Activated T-helper 2 cell treated with anti-CD3 and anti-CD28 coated beads, Interferon-gamma antibody, Interleukin-2, Interleukin-4, amounts not matched to agents 10 μg/mL and 5 μg/mL and 100 μg/mL, durations not matched to agents 14 hours and 24 hours and 36 hours (primary cell): ENCODE measurements at regions not wholly inside any gene's neighbourhood (a gene's known extent, or its start where the extent isn't known, plus 50 kb on each side); places are given as distances from the start of the nearest gene placed in this dataset.

Source experiments
- DNase-seq: peaks from one replicate; pipeline ENCODE4 v3.0.0; 2021; ENCODE audit warnings: low spot score
- H3K27ac Mint-ChIP-seq: one replicate; pipeline ENCODE4 v1.8.0; 2021; ENCODE audit warnings: mixed read lengths
- H3K27me3 Mint-ChIP-seq: one replicate; pipeline ENCODE4 v1.8.0; 2021; ENCODE audit warnings: low read depth, mixed read lengths
- H3K36me3 Mint-ChIP-seq: one replicate; pipeline ENCODE4 v1.8.0; 2021; ENCODE audit warnings: low read depth, mixed read lengths
- H3K4me1 Mint-ChIP-seq: one replicate; pipeline ENCODE4 v1.8.0; 2021; ENCODE audit warnings: low read depth, mixed read lengths
- H3K4me3 Mint-ChIP-seq: one replicate; pipeline ENCODE4 v1.8.0; 2021; ENCODE audit warnings: low read depth, mild to moderate bottlenecking, moderate library complexity, mixed read lengths
- H3K9me3 Mint-ChIP-seq: one replicate; pipeline ENCODE4 v1.8.0; 2021; ENCODE audit warnings: mixed read lengths
- intact Hi-C: fragments of 100-400 bp; cut with micrococcal nuclease; formaldehyde crosslinking; loops from one replicate; pipeline ENCODE4 v1.15.1; 2023

DNA sequence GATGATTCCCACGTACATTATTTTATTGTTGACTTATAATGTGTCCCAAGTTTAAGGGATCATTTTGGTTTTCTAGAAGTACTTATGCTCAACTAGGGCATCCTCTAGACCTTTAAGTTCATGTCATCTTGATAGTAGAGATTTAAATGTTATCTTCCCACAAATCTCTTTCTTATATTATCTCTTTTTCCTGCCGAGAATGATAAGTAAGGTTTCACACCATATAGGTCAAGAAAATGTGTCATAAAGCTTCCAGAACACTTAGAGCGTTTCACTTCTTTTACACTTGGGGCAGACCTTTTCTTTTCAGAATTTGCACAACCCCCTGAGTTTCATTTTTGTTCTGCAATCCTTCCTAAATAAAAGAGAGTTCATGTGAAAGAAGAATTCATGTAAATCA lies 142.0 kb upstream of the CBLB start:
- no peaks in the 10 kb centered on the region for H3K27me3 Mint-ChIP-seq
- H3K4me1 Mint-ChIP-seq: peaks cover 48% of the 10 kb centered on the region
- intact Hi-C loops: loop anchor here (1.0 to 10.0 kb wide), 19 partner anchors 38 to 644 kb away; partner anchors contain the start of genes ALCAM and CBLB
- no peak for DNase-seq
- H3K9me3 Mint-ChIP-seq: peaks cover 48% of the 10 kb centered on the region
- H3K27ac Mint-ChIP-seq: peak overlapping the region; percentile 79
- H3K36me3 Mint-ChIP-seq: peaks cover 54% of the 10 kb centered on the region
- H3K4me3 Mint-ChIP-seq: no peak overlapping the region

DNA sequence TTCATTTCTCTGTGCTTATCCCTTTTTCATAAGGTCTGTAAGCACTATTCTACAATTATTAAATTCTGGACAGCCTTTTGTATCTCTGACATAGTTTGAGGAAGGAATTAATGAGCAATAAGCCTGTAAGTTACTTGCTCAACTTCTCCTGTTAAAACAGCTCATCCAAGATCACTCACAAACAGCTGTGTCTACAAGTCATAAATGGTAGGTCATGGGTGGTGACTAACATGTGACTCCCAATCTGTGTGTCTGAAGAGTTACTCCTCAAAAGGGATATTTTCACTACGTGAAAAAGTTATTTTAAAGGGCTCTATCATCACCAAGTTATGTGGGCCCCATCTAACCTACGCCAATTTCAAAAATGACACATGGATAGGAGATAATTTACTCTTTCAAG lies 145.2 kb upstream of the CBLB start:
- Mint-ChIP-seq H3K4me3 (no peak overlapping the region), H3K36me3 (peaks cover 45% of the 10 kb centered on the region), H3K4me1 (peaks cover 45% of the 10 kb centered on the region), H3K27me3 (no peaks in the 10 kb centered on the region), H3K27ac (peak overlapping the region; percentile 5), H3K9me3 (peaks cover 35% of the 10 kb centered on the region)
- DNase-seq: no peak
- intact Hi-C loops: loop anchor here (5.0 to 10.0 kb wide), 5 partner anchors 201 to 458 kb away; no protein-coding TSS in a partner anchor

DNA sequence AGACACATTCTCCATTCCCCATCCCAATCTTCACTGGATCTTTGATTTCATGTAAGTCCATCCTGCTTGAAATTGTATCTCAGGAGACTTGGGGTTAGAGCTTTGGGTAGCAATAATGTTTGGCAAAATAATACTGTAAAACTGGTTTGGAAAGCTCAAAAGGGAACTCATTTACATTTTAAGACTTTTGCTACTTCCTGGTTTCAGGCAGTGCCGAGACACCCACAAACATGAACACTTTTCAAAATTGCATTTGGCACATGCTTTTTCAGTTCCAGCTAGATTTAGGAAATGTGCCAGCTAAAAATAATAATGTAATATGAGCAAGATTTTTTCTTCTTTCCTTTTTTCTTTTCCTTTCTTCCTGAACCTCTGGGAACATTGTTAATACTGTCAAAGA lies 145.7 kb upstream of the CBLB start:
- Mint-ChIP-seq H3K36me3 (peaks cover 40% of the 10 kb centered on the region), H3K4me3 (no peak overlapping the region), H3K9me3 (peaks cover 34% of the 10 kb centered on the region), H3K27me3 (no peaks in the 10 kb centered on the region), H3K27ac (peak overlapping the region; percentile 5), H3K4me1 (peaks cover 43% of the 10 kb centered on the region)
- intact Hi-C loops: loop anchor here (5.0 to 10.0 kb wide), 5 partner anchors 200 to 458 kb away; no protein-coding TSS in a partner anchor
- DNase-seq: no peak

DNA sequence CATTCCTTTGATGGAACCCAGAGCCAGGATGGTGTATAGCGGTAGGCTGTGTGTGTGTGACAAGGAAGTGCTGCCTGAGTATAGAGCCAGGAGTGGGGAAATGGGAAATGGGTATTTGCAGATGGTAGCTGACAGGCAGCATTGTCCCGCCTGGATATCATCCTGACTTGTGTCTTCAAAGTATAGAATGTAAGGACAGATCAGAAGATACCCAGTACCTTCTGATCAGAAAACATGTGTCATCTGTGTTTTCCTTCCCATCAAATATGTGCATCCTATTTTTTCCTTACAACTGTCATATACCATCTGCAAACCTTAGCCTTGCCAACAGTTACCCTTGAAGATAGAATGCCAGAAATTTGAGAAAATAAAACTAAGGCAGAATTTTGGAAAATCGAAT lies 146.2 kb upstream of the CBLB start:
- intact Hi-C loops: loop anchor here (5.0 to 10.0 kb wide), 5 partner anchors 200 to 457 kb away; no protein-coding TSS in a partner anchor
- no peak overlapping the region for H3K27ac Mint-ChIP-seq

DNA sequence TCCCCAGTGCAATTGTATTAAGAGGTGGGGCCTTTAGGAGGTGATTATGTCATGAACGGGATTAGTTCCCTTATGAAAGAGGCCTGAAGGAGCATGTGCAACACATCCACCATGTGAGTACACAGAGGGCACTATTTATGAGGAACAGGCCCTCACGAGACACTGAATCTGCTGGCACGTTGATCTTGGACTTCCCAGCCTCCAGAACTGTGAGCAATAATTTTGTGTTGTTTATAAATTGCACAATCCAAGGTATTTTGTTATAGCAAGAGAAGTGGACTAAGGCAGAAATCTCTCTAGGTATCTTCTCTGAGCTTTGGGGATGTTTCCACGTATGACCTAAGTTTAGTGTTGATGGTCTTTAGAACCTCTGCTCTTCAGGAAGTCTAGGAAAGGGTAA lies 149.3 kb upstream of the CBLB start:
- Mint-ChIP-seq H3K27ac (no peak overlapping the region), H3K4me3 (no peak overlapping the region), H3K9me3 (peaks cover 14% of the 10 kb centered on the region), H3K27me3 (no peaks in the 10 kb centered on the region), H3K4me1 (peaks cover 16% of the 10 kb centered on the region), H3K36me3 (peaks cover 21% of the 10 kb centered on the region)
- intact Hi-C loops: loop anchor here (10.0 kb wide), 1 partner anchor 197 kb away; no protein-coding TSS in a partner anchor
- DNase-seq: no peak

More for the DNA sequence above, 146.2 kb upstream of the CBLB start:
- no peak for DNase-seq
- Mint-ChIP-seq H3K36me3 (peaks cover 35% of the 10 kb centered on the region), H3K9me3 (peaks cover 30% of the 10 kb centered on the region), H3K4me1 (peaks cover 38% of the 10 kb centered on the region), H3K4me3 (no peak overlapping the region), H3K27me3 (no peaks in the 10 kb centered on the region)

DNA sequence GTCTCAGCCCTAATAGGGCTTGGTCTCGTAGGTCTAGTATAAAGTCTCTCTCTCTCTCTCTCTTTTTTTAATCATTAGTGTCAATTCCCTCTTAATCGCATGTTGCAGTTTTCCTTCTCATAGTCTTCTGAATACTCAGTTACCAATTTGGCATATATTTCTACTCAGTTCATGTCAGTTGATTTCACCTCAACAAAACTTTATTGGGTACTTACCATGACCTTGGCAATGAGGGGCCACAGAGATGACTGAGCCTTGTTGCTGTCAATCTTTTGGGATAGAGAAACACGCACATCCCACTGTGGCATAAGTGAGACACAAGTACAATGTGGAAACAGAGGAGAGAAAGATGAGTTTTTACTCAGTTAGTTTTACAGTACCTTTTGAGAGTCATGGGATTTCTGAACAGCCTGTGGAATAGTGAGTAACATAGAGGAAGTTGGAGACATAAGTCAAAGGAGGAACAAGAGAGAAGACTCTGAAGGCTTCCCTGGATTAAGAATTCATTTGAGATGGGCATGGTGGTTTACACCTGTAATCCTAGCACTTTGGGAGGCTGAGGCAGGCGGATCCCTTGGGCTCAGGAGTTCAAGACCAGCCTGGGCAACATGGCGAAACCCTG lies 150.2 kb upstream of the CBLB start:
- DNase-seq: no peak
- H3K9me3 Mint-ChIP-seq: peaks cover 14% of the 10 kb centered on the region
- no peaks in the 10 kb centered on the region for H3K27me3 Mint-ChIP-seq
- peaks cover 9% of the 10 kb centered on the region for H3K4me1 Mint-ChIP-seq
- no peak overlapping the region for H3K4me3 Mint-ChIP-seq
- intact Hi-C loops: loop anchor here (10.0 kb wide), 1 partner anchor 196 kb away; no protein-coding TSS in a partner anchor
- peaks cover 14% of the 10 kb centered on the region for H3K36me3 Mint-ChIP-seq
- H3K27ac Mint-ChIP-seq: no peak overlapping the region

DNA sequence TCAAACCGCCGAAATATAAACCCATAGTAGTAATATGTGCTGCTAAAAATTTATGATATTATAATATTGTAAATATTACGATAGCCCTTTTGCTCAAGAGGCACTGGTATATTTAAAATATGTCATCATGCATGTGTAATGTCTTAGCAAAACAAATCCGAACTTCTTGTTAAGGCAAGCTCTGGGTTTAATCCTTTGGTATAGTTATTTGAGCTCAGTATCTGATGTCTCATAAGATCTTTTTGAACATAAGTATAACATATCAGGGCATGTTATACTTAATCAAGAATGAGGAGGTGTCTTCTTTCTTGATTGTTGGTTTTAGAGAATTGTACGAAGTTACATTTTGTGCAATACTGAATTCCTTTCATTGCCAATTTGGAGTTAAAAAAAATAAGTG lies 154.1 kb upstream of the CBLB start:
- Mint-ChIP-seq H3K9me3 (peaks cover 11% of the 10 kb centered on the region), H3K36me3 (peaks cover 5% of the 10 kb centered on the region), H3K27me3 (no peaks in the 10 kb centered on the region), H3K4me1 (peaks cover 4% of the 10 kb centered on the region), H3K27ac (no peak overlapping the region), H3K4me3 (no peak overlapping the region)
- intact Hi-C loops: no loop called here
- DNase-seq: no peak

DNA sequence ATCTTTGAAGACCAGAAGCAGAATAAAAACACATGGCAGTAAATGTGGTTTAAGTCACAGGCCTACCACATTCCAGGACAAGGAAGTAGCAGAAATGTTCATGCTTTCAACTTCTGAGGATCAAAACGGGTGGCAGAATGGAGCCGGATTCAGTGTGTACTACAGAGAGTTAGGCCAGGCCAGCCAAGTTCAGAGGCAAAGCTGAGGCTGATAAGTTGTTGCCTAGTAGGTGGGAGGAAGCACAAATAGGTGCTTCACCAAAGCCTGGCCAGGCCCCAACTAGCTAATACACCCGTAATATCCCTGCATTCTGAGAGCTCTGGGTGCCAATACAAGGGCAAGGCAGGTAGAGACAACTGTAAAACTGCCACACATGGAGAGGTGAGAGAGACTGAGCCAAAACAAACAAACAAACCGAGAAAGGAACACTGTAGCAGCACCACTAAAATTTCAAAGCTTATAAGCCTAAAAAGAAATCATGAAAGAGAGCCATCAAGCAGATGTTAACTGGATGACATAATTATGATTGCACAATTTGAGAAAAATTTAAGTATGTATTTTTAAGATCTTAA lies 156.4 kb upstream of the CBLB start:
- peaks cover 4% of the 10 kb centered on the region for H3K4me1 Mint-ChIP-seq
- H3K4me3 Mint-ChIP-seq: no peak overlapping the region
- no peaks in the 10 kb centered on the region for H3K27me3 Mint-ChIP-seq
- H3K27ac Mint-ChIP-seq: no peak overlapping the region
- H3K9me3 Mint-ChIP-seq: peaks cover 7% of the 10 kb centered on the region
- H3K36me3 Mint-ChIP-seq: peaks cover 5% of the 10 kb centered on the region
- intact Hi-C loops: no loop called here
- DNase-seq: no peak

DNA sequence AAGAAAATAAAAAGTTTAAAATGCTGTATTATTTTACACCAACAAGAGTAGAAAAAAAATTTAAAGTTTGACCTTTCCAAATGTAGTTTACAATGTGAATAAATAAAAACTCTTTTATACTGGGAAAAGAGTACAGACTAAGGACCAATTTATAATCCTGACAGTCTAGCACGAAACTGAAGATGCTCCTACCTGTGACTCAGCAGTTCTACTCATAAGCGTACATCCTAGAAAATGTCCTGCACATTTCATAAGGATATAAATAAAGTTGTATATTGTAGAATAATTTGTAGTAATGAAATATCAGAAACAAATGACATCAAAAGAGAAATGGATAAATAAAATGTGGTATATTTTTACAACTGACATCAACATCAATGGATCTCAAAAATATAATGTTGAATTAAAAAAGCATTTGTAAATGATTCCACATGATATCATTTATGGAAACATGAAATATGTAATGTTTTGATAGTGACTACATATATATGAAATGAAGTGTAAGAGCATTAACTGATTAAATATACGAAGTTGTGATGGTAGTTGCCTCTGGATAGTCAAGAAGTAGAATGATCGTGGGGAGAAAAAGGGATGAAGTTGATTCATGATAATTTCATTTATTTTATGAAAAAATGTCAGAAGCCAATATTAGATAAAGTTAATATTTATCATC lies 161.3 kb upstream of the CBLB start:
- peaks cover 7% of the 10 kb centered on the region for H3K9me3 Mint-ChIP-seq
- H3K4me3 Mint-ChIP-seq: no peak overlapping the region
- intact Hi-C loops: no loop called here
- H3K27me3 Mint-ChIP-seq: no peaks in the 10 kb centered on the region
- DNase-seq: no peak
- H3K4me1 Mint-ChIP-seq: peaks cover under 1% of the 10 kb centered on the region
- H3K36me3 Mint-ChIP-seq: peaks cover 5% of the 10 kb centered on the region
- H3K27ac Mint-ChIP-seq: no peak overlapping the region

DNA sequence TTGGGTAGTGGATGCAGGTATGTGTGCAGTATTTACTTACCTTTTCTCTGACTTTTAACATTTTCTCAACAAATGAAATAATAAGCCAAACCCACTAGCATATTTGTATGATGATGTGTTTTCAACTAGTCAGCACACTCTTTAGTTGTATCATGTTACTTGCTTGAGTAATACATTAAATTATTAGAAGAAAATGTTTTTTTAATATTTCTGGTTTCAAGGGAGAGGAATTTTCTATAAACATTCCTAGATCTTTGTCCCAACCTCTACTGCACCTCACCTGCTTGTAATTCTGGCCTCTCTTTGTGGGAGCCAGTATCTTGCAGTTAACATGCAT lies 161.8 kb upstream of the CBLB start:
- Mint-ChIP-seq H3K36me3 (peaks cover 5% of the 10 kb centered on the region), H3K27ac (no peak overlapping the region), H3K4me3 (no peak overlapping the region), H3K4me1 (no peaks in the 10 kb centered on the region), H3K27me3 (no peaks in the 10 kb centered on the region), H3K9me3 (peaks cover 7% of the 10 kb centered on the region)
- DNase-seq: no peak
- intact Hi-C loops: no loop called here

DNA sequence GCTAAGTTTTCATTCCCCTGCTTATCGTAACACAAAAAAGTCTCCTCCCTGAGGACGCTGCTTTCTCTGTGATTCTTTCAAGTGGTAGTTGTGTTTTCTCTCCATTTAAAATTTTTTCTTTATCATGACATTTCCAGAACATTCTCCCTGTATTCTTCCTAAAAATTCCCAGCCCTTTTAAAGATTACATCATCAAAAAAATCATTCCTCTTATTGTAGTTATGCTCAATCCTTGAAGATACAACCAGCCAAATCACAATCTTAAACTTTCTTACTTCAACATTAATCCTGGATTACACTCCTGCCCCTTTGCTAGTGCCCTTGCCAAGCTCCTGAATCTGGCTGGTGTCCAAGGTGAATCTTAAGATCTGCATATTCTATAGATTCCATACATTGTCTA lies 163.7 kb upstream of the CBLB start:
- intact Hi-C loops: no loop called here
- peaks cover 4% of the 10 kb centered on the region for H3K9me3 Mint-ChIP-seq
- H3K36me3 Mint-ChIP-seq: peaks cover 2% of the 10 kb centered on the region
- no peaks in the 10 kb centered on the region for H3K27me3 Mint-ChIP-seq
- no peaks in the 10 kb centered on the region for H3K4me1 Mint-ChIP-seq
- no peak overlapping the region for H3K27ac Mint-ChIP-seq
- H3K4me3 Mint-ChIP-seq: no peak overlapping the region
- DNase-seq: no peak

DNA sequence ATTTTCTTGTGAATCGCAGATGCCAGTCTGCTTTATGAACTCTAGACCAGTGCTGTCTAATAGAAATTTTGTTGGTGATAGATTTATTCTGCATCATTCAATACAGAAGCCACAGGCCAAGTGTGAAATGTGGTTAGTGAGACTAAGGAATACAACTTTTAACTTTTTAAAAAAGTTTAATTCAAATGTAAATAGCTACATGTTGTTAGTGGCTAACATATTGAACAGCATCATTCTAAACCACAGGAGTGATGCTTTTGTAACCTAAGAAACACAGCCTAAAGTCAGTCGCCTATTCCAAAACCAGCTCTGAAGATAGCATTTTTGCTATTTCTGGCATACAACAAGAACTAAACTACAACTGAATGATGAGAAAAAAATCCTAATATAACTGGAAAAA lies 164.8 kb upstream of the CBLB start:
- intact Hi-C loops: no loop called here
- H3K36me3 Mint-ChIP-seq: peaks cover 3% of the 10 kb centered on the region
- DNase-seq: no peak
- H3K4me1 Mint-ChIP-seq: no peaks in the 10 kb centered on the region
- H3K4me3 Mint-ChIP-seq: no peak overlapping the region
- H3K9me3 Mint-ChIP-seq: peaks cover 6% of the 10 kb centered on the region
- H3K27me3 Mint-ChIP-seq: no peaks in the 10 kb centered on the region
- H3K27ac Mint-ChIP-seq: no peak overlapping the region

DNA sequence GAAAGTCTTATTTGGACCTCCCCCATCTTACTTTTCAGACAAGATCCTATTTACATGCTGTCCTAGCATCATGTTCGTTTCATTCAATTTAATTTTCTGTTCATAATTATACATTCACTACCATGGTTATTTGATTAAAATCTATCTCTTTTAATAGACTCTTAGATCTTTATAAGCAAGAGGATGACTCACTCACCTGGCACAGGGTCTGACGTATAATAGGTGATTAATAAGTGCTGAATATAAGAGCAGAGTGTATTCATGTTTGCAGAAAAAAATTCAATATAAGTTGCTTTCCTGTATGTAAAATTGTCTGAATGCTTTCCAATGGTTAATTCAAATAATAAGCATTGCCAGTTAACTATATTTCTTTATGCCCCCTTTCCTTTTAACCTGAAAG lies 165.5 kb upstream of the CBLB start:
- H3K4me3 Mint-ChIP-seq: no peak overlapping the region
- no peaks in the 10 kb centered on the region for H3K27me3 Mint-ChIP-seq
- no peak for DNase-seq
- no peaks in the 10 kb centered on the region for H3K4me1 Mint-ChIP-seq
- intact Hi-C loops: no loop called here
- H3K36me3 Mint-ChIP-seq: peaks cover 6% of the 10 kb centered on the region
- peaks cover 6% of the 10 kb centered on the region for H3K9me3 Mint-ChIP-seq
- H3K27ac Mint-ChIP-seq: no peak overlapping the region
